SK-N-SH (cell line): ENCODE measurements at regions not wholly inside any gene's neighbourhood (a gene's known extent, or its start where the extent isn't known, plus 50 kb on each side); places are given as distances from the start of the nearest gene placed in this dataset.

Experiments
- CTCF ChIA-PET: fragments of 300-600, 350-600 bp; formaldehyde crosslinking; extraction: SDS; loops from one replicate; lab custom pipeline; 2021; lab: Yijun Ruan, JAX
- POLR2A ChIA-PET: fragments of 350-600 bp; sonication (Branson Sonifier 250); formaldehyde crosslinking; extraction: SDS; loops from one replicate; lab custom pipeline; 2020; ENCODE audit warnings: antibody characterized with exemption, inconsistent platforms; lab: Yijun Ruan, JAX
- DNase-seq: peaks from one replicate; pipeline ENCODE4 v3.0.0; 2012
- H2AFZ ChIP-seq: fragments of 200-600 bp; sonication (generic); 2 replicates; pipeline ENCODE4 v1.8.1; 2016; ENCODE audit warnings: antibody characterized with exemption, mild to moderate bottlenecking, low read depth
- H3F3A ChIP-seq: fragments of 200-600 bp; sonication (generic); replicated peaks from 2 replicates; pipeline ENCODE3; 2016; ENCODE audit warnings: antibody characterized with exemption, mild to moderate bottlenecking; ENCODE audit not compliant: insufficient read depth
- H3K27ac ChIP-seq, 2 experiments: fragments of 200-500 bp in 1 of 2; fragments of 200-600 bp in 1 of 2; sonication (Bioruptor generic) in 1 of 2; sonication (generic), shearing (Covaris generic) in 1 of 2; 2 replicates each; pipeline versions ENCODE4 v1.5.1 to v1.6.1; 2014 to 2016; ENCODE audit warnings: low read depth in 2 of 2, inconsistent platforms in 1 of 2, low read length in 1 of 2, mild to moderate bottlenecking in 1 of 2, mixed read lengths in 1 of 2
- H3K27me3 ChIP-seq: fragments of 200-600 bp; sonication (generic), shearing (Covaris generic); 2 replicates; pipeline ENCODE4 v1.6.1; 2016; ENCODE audit warnings: mixed run types; ENCODE audit not compliant: insufficient read depth
- H3K36me3 ChIP-seq, 2 experiments: fragments of 200-500 bp in 1 of 2; fragments of 200-600 bp in 1 of 2; sonication (Bioruptor generic) in 1 of 2; sonication (generic) in 1 of 2; replicated peaks in 1 of 2; 2 replicates each; pipeline versions ENCODE3 to v1.5.1; 2014 to 2016; ENCODE audit warnings: low read length in 1 of 2, mild to moderate bottlenecking in 1 of 2; ENCODE audit not compliant: insufficient read depth in 2 of 2, control insufficient read depth in 1 of 2
- H3K4me1 ChIP-seq, 2 experiments: fragments of 200-500 bp in 1 of 2; fragments of 200-600 bp in 1 of 2; sonication (Bioruptor generic) in 1 of 2; sonication (generic), shearing (Covaris generic) in 1 of 2; 2 replicates each; pipeline versions ENCODE4 v1.5.1 to v1.6.1; 2014 to 2016; ENCODE audit warnings: low read depth in 1 of 2, low read length in 1 of 2, mixed run types in 1 of 2; ENCODE audit not compliant: insufficient read depth in 2 of 2, control insufficient read depth in 1 of 2
- H3K4me2 ChIP-seq: fragments of 200-600 bp; sonication (generic), shearing (Covaris generic); 2 replicates; pipeline ENCODE4 v1.6.1; 2017; ENCODE audit warnings: mixed run types
- H3K4me3 ChIP-seq, 2 experiments: fragments of 200-500 bp in 1 of 2; fragments of 200-600 bp in 1 of 2; sonication (Bioruptor generic) in 1 of 2; sonication (generic), shearing (Covaris generic) in 1 of 2; 2 replicates each; pipeline versions ENCODE4 v1.5.1 to v1.8.1; 2014 to 2016; ENCODE audit warnings: low read depth in 2 of 2, inconsistent platforms in 1 of 2, low read length in 1 of 2, mild to moderate bottlenecking in 1 of 2, mixed read lengths in 1 of 2, moderate library complexity in 1 of 2
- H3K79me2 ChIP-seq: fragments of 200-600 bp; sonication (generic); 2 replicates; pipeline ENCODE4 v1.8.1; 2017; ENCODE audit warnings: mild to moderate bottlenecking; ENCODE audit not compliant: insufficient read depth
- H3K9ac ChIP-seq: fragments of 200-600 bp; sonication (generic); 2 replicates; pipeline ENCODE4 v1.6.1; 2017; ENCODE audit warnings: mixed run types
- H3K9me2 ChIP-seq: fragments of 200-600 bp; sonication (generic); 2 replicates; pipeline ENCODE4 v1.6.1; 2017; ENCODE audit warnings: mixed run types
- H3K9me3 ChIP-seq: fragments of 200-600 bp; sonication (generic); 2 replicates; pipeline ENCODE4 v1.6.1; 2017; ENCODE audit warnings: mixed run types, mild to moderate bottlenecking, moderate library complexity
- H4K20me1 ChIP-seq: fragments of 200-600 bp; sonication (generic); 2 replicates; pipeline ENCODE4 v1.6.1; 2017; ENCODE audit warnings: mild to moderate bottlenecking, mixed run types; ENCODE audit not compliant: insufficient read depth
- EZH2phosphoT487 ChIP-seq: fragments of 200-600 bp; sonication (generic); IDR thresholded peaks from 2 replicates; pipeline ENCODE4 v1.6.1; 2017; ENCODE audit warnings: low read depth, mixed run types, mild to moderate bottlenecking, antibody characterized with exemption, moderate library complexity, borderline replicate concordance
- FOSL2 ChIP-seq: IDR thresholded peaks from 2 replicates; pipeline ENCODE4 v1.4.0; 2012; ENCODE audit warnings: low read depth, mild to moderate bottlenecking, moderate library complexity, borderline replicate concordance
- GATA2 ChIP-seq: sonication (generic); formaldehyde crosslinking; IDR thresholded peaks from 2 replicates; pipeline ENCODE4 v1.5.0; 2020; ENCODE audit warnings: mild to moderate bottlenecking, missing genetic modification reagents
- NRF1 ChIP-seq: IDR thresholded peaks from 2 replicates; pipeline ENCODE4 v1.6.1; 2012; ENCODE audit warnings: low read depth, mild to moderate bottlenecking, low read length
- RAD21 ChIP-seq: IDR thresholded peaks from 2 replicates; pipeline ENCODE4 v1.6.1; 2012; ENCODE audit warnings: mild to moderate bottlenecking, low read length
- RCOR1 ChIP-seq: fragments of 150-350 bp; IDR thresholded peaks from 2 replicates; pipeline ENCODE4 v1.6.1; 2017; ENCODE audit warnings: antibody characterized with exemption, low read length
- RXRA ChIP-seq: IDR thresholded peaks from 2 replicates; pipeline ENCODE4 v1.4.0; 2012; ENCODE audit warnings: low read depth, mild to moderate bottlenecking, borderline replicate concordance
- SIN3A ChIP-seq: IDR thresholded peaks from 2 replicates; pipeline ENCODE4 v1.6.1; 2012; ENCODE audit warnings: low read depth, mild to moderate bottlenecking, low read length, moderate library complexity, borderline replicate concordance
- TAF1 ChIP-seq: IDR thresholded peaks from 2 replicates; pipeline ENCODE4 v1.6.1; 2012; ENCODE audit warnings: low read depth, mild to moderate bottlenecking, low read length, moderate library complexity, borderline replicate concordance
- TEAD4 ChIP-seq: IDR thresholded peaks from 2 replicates; pipeline ENCODE4 v1.4.0; 2012; ENCODE audit warnings: mild to moderate bottlenecking, borderline replicate concordance; ENCODE audit not compliant: insufficient read depth
- YY1 ChIP-seq: IDR thresholded peaks from 2 replicates; pipeline ENCODE4 v1.4.0; 2012; ENCODE audit warnings: low read depth, mild to moderate bottlenecking
- WGBS: methylation state at CpG from one replicate; pipeline ENCODE4 v1.1.6; 2017; ENCODE audit warnings: low lambda C conversion rate; 5-methylcytosine and 5-hydroxymethylcytosine counted together
- TF ChIP-seq, protein P1 (sequence below): IDR thresholded peaks from 2 replicates; pipeline ENCODE4; 2012
- TF ChIP-seq, protein P2 (sequence below): IDR thresholded peaks from 2 replicates; pipeline ENCODE4 v1.4.0; 2012; ENCODE audit warnings: low read depth, borderline replicate concordance
- TF ChIP-seq, protein P3 (sequence below): IDR thresholded peaks from 2 replicates; pipeline ENCODE4 v1.4.0; 2012; ENCODE audit warnings: low read depth

DNA sequence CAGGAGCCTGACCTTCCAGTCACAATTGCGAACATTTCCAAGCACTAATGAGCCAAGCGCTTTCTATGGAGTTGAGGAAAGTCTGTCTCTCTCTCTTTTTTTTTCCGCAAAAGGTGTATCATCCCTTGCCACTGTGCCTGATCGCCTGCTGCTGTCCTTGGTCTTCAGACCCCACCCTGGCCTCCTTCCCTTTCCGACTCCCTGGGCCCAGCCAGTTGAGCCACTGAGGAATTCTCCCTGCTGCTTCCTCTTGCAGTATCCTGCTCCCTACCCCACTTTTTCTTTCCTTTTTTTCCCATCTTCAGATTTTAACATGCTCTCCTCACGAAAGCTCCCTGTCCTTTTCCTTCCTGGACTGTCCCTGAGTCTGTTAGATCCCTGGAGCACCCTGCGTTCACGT is 396.5 kb upstream of the C2CD4B start:
- peaks cover 0 to under 1% of the 10 kb centered on the region in 2 experiments for H3K36me3 ChIP-seq
- no peaks in the 10 kb centered on the region for H3K27me3 ChIP-seq
- whole genome bisulfite sequencing: 95% methylated on average over 8 of the region's 8 CpGs
- H3K4me1 ChIP-seq: peaks cover 0 to 2% of the 10 kb centered on the region in 2 experiments; a peak in 1 of 4 replicates
- no peak overlapping the region for H3K4me2 ChIP-seq
- no peaks in the 10 kb centered on the region for H3F3A ChIP-seq
- DNase-seq: no peak
- H3K79me2 ChIP-seq: no peaks in the 10 kb centered on the region
- H4K20me1 ChIP-seq: no peaks in the 10 kb centered on the region
- no peak overlapping the region for H3K4me3 ChIP-seq
- CTCF ChIA-PET: no interaction called here
- no peaks in the 10 kb centered on the region for H3K9me2 ChIP-seq
- H3K9me3 ChIP-seq: no peaks in the 10 kb centered on the region
- POLR2A ChIA-PET: no interaction called here
- no peak overlapping the region for H3K9ac ChIP-seq
- H3K27ac ChIP-seq: no peak overlapping the region
- no peak overlapping the region for H2AFZ ChIP-seq
- TF ChIP-seq TEAD4 (no peak), NRF1 (no peak), GATA2 (no peak), RCOR1 (no peak), FOSL2 (no peak), YY1 (no peak), TAF1 (no peak)
- TF ChIP-seq, protein P1, sequence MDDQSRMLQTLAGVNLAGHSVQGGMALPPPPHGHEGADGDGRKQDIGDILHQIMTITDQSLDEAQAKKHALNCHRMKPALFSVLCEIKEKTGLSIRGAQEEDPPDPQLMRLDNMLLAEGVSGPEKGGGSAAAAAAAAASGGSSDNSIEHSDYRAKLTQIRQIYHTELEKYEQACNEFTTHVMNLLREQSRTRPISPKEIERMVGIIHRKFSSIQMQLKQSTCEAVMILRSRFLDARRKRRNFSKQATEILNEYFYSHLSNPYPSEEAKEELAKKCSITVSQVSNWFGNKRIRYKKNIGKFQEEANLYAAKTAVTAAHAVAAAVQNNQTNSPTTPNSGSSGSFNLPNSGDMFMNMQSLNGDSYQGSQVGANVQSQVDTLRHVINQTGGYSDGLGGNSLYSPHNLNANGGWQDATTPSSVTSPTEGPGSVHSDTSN: no peak
- TF ChIP-seq, protein P2, sequence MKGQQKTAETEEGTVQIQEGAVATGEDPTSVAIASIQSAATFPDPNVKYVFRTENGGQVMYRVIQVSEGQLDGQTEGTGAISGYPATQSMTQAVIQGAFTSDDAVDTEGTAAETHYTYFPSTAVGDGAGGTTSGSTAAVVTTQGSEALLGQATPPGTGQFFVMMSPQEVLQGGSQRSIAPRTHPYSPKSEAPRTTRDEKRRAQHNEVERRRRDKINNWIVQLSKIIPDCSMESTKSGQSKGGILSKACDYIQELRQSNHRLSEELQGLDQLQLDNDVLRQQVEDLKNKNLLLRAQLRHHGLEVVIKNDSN: no peak

DNA sequence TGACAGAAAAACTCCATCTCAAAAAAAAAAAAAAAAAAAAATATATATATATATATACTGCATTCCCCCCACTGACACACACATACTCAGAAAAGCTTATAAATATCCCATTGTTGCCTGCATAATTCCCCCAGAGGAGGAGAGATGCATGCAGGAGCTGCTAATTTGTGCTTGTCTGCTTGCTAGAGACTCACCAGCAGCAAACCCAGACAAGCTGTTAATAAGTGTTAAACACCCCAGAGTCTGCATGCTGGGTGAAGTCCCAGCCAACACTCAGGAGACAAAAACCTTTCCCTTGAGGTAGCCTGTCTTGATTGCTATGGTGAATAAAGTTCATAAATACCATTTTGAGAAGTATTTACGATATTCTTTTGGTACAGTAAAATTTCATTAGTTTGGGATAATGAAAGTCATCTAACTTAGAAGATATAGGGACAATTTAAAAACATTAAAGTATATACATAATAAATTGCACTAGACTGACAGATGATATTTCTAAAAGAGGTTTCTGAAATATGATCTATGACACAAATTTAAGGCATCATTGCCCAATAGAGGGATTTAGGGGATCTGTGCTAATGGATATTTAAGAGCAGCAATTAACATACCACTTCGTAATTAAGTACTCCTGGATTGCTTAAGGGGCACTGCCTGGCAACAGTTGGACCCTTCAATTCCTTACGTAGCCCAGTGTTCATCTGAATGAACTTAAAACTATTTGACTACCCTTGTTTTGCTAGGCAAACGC is 400.0 kb upstream of the C2CD4B start:
- Histone ChIP-seq H2AFZ (no peak overlapping the region), H4K20me1 (no peaks in the 10 kb centered on the region), H3F3A (no peaks in the 10 kb centered on the region), H3K27me3 (no peaks in the 10 kb centered on the region), H3K4me3 (no peak overlapping the region), H3K79me2 (no peaks in the 10 kb centered on the region), H3K4me1 (peaks cover 0 to 2% of the 10 kb centered on the region in 2 experiments; a peak in 1 of 4 replicates), H3K27ac (no peak overlapping the region), H3K9me2 (no peaks in the 10 kb centered on the region)
- CTCF ChIA-PET: interaction anchor here (0.6 to 1.7 kb wide), 3 partner anchors 15 to 1038 kb away, joined by 3 to 5 read pairs (median 3); no protein-coding TSS in a partner anchor
- peak; percentile 29 for DNase-seq
- TF ChIP-seq, protein P3, sequence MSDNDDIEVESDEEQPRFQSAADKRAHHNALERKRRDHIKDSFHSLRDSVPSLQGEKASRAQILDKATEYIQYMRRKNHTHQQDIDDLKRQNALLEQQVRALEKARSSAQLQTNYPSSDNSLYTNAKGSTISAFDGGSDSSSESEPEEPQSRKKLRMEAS: no peak
- TF ChIP-seq RXRA (no peak), NRF1 (no peak), EZH2phosphoT487 (no peak), RAD21 (no peak), SIN3A (no peak)
- TF ChIP-seq, all 33 proteins: peak for 0
- Histone ChIP-seq H3K9me3 (no peaks in the 10 kb centered on the region), H3K4me2 (no peak overlapping the region), H3K9ac (no peak overlapping the region), H3K36me3 (no peaks in the 10 kb centered on the region)
- 85% methylated on average over 4 of the region's 4 CpGs for WGBS
- POLR2A ChIA-PET: interaction anchor here (1.0 kb wide), 1 partner anchor 10 kb away, joined by 3 read pairs; no protein-coding TSS in a partner anchor
